ENCODE measurements at regions not wholly inside any gene's neighbourhood (a gene's known extent, or its start where the extent isn't known, plus 50 kb on each side); places are given as distances from the start of the nearest gene placed in this dataset.
A peak's percentile ranks its signal among the peaks of the same experiment; 100 is the strongest.

DNA sequence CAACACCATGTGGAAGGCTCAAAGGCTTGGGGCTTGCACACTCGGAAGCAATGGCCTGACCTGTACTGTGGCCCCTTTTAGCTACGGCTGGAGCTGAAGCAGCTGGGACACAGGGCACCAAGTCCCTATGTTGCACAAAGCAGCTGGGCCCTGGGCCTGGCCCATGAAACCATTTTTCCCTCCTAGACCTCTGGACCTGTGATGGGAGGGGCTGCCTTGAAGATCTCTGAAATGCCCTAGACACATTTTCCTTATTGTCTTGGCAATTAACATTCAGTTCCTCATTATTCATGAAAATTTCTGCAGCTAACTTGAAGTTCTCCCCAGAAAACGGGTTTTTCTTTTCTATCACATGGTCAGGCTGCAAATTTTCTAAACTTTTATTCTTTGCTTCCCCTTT lies 85.6 kb upstream of the ALDH1A3 start:
- TF ChIP-seq ZNF585B (tag by site-specific recombination; IDR thresholded peaks at IDR 0.05) (peak; percentile 79), REST (tag by site-specific recombination; IDR thresholded peaks at IDR 0.05) (no peak)
- Histone ChIP-seq H3K4me1 (ENCODE audit: control insufficient read depth, insufficient read depth, low read length) (no peaks in the 10 kb centered on the region), H3K36me3 (ENCODE audit: control insufficient read depth in 2 of 2, insufficient read depth in 1 of 2, low read length in 2 of 2) (no peaks in the 10 kb centered on the region), H3K4me3 (ENCODE audit: low read depth, low read length) (no peak overlapping the region), H3K27ac (ENCODE audit: extremely low read depth, low read depth, low read length) (no peak overlapping the region), H3K9me3 (ENCODE audit: control insufficient read depth, insufficient read depth, low read depth, low read length) (no peaks in the 10 kb centered on the region)
- ChIA-PET POLR2A (no interaction called here), CTCF (interaction anchor here (0.8 kb wide), 1 partner anchor 11 kb away, joined by 4 read pairs; no protein-coding TSS in a partner anchor)

- TF ChIP-seq ZNF555 (tag by site-specific recombination; conservative IDR thresholded peaks at IDR 0.05) (no peak), ZXDB (tag by site-specific recombination; IDR thresholded peaks at IDR 0.05) (no peak)
- Histone ChIP-seq H3K9me3 (ENCODE audit: control insufficient read depth, insufficient read depth, low read depth, low read length) (no peaks in the 10 kb centered on the region), H3K36me3 (ENCODE audit: control insufficient read depth in 2 of 2, insufficient read depth in 1 of 2, low read length in 2 of 2) (no peaks in the 10 kb centered on the region), H3K27ac (ENCODE audit: extremely low read depth, low read depth, low read length) (no peak overlapping the region), H3K4me1 (ENCODE audit: control insufficient read depth, insufficient read depth, low read length) (no peaks in the 10 kb centered on the region), H3K4me3 (ENCODE audit: low read depth, low read length) (no peak overlapping the region)
- ChIA-PET POLR2A (interaction anchor here (1.0 kb wide), 1 partner anchor 80 kb away, joined by 4 read pairs; no protein-coding TSS in a partner anchor), CTCF (no interaction called here)
Measured at GRCh38 chr15:100801256-100801900, 78.3 kb upstream of the ALDH1A3 start.

- Histone ChIP-seq H3K36me3 (ENCODE audit: control insufficient read depth in 2 of 2, insufficient read depth in 1 of 2, low read length in 2 of 2) (no peaks in the 10 kb centered on the region), H3K9me3 (ENCODE audit: control insufficient read depth, insufficient read depth, low read depth, low read length) (no peaks in the 10 kb centered on the region), H3K4me1 (ENCODE audit: control insufficient read depth, insufficient read depth, low read length) (no peaks in the 10 kb centered on the region), H3K27ac (ENCODE audit: extremely low read depth, low read depth, low read length) (no peak overlapping the region), H3K4me3 (ENCODE audit: low read depth, low read length) (no peak overlapping the region)
- TF ChIP-seq ZNF510 (tag by site-specific recombination; IDR thresholded peaks at IDR 0.05; ENCODE audit: insufficient replicate concordance): no peak
- ChIA-PET CTCF (interaction anchor here (1.7 kb wide), 1 partner anchor 70 kb away, joined by 4 read pairs; no protein-coding TSS in a partner anchor), POLR2A (no interaction called here)
Measured at GRCh38 chr15:100802421-100803170, 77.0 kb upstream of the ALDH1A3 start.

- CTCF ChIA-PET: interaction anchor here (1.7 kb wide), 1 partner anchor 70 kb away, joined by 4 read pairs; no protein-coding TSS in a partner anchor
Measured at GRCh38 chr15:100803171-100803440, 76.5 kb upstream of the ALDH1A3 start.

More at GRCh38 chr15:100803171-100803440, 76.5 kb upstream of the ALDH1A3 start:
- H3K4me3 ChIP-seq (ENCODE audit: low read depth, low read length): no peak overlapping the region
- POLR2A ChIA-PET: no interaction called here
- no peak for TF ChIP-seq ZBTB10 (tag by site-specific recombination; IDR thresholded peaks at IDR 0.05)
- TF ChIP-seq ZBTB17 (tag by site-specific recombination; IDR thresholded peaks at IDR 0.05): no peak
- no peak for TF ChIP-seq PBX3 (CRISPR knock-in tag; IDR thresholded peaks at IDR 0.05)
- TF ChIP-seq GLI2 (tag by site-specific recombination; IDR thresholded peaks at IDR 0.05; ENCODE audit: borderline replicate concordance, low read depth): no peak
- TF ChIP-seq ZNF138 (tag by site-specific recombination; IDR thresholded peaks at IDR 0.05; ENCODE audit: borderline replicate concordance): no peak
- TF ChIP-seq, protein P1, sequence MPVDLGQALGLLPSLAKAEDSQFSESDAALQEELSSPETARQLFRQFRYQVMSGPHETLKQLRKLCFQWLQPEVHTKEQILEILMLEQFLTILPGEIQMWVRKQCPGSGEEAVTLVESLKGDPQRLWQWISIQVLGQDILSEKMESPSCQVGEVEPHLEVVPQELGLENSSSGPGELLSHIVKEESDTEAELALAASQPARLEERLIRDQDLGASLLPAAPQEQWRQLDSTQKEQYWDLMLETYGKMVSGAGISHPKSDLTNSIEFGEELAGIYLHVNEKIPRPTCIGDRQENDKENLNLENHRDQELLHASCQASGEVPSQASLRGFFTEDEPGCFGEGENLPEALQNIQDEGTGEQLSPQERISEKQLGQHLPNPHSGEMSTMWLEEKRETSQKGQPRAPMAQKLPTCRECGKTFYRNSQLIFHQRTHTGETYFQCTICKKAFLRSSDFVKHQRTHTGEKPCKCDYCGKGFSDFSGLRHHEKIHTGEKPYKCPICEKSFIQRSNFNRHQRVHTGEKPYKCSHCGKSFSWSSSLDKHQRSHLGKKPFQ (tag by site-specific recombination; IDR thresholded peaks at IDR 0.05): no peak
- TF ChIP-seq ZNF544 (tag by site-specific recombination; IDR thresholded peaks at IDR 0.05): no peak
- no peak for TF ChIP-seq ZNF560 (tag by site-specific recombination; IDR thresholded peaks at IDR 0.05; ENCODE audit: borderline replicate concordance)
- no peak for TF ChIP-seq WT1 (tag by site-specific recombination; IDR thresholded peaks at IDR 0.05)
- no peak for TF ChIP-seq ZNF776 (tag by site-specific recombination; IDR thresholded peaks at IDR 0.05; ENCODE audit: borderline replicate concordance)
- TF ChIP-seq SCRT2 (tag by site-specific recombination; IDR thresholded peaks at IDR 0.05): no peak
- H3K36me3 ChIP-seq (ENCODE audit: control insufficient read depth in 2 of 2, insufficient read depth in 1 of 2, low read length in 2 of 2): no peaks in the 10 kb centered on the region
- H3K4me1 ChIP-seq (ENCODE audit: control insufficient read depth, insufficient read depth, low read length): no peaks in the 10 kb centered on the region
- H3K9me3 ChIP-seq (ENCODE audit: control insufficient read depth, insufficient read depth, low read depth, low read length): no peaks in the 10 kb centered on the region
- no peak overlapping the region for H3K27ac ChIP-seq (ENCODE audit: extremely low read depth, low read depth, low read length)

Data from HEK293 (cell line).